ENCODE measurements at regions not wholly inside any gene's neighbourhood (a gene's known extent, or its start where the extent isn't known, plus 50 kb on each side); places are given as distances from the start of the nearest gene placed in this dataset.
"Not testable (repeated sequence)": the region's sequence is repeated elsewhere in the genome, so short reads cannot be mapped to it uniquely, and the experiment has no call there.

DNA sequence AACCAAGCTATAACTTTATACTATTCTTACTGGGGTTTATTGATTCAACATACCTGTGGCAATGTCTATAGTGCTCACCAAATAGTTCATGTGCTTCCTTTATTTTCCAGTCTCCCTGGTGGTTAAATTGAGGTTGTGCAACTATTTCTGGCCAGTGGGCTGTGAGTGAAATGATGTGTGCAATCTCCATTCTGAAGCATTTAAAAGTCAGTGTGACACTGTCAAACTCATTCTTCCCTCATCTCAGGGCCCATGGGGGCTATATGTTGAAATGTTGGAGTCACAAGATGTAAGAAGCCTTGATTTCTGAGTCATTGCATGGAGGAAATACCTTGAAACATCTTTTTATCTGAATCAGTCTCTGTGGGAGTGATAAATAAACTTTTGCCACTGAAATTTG is 414.3 kb upstream of the RPS6KA3 start:
- H3K9me2 ChIP-seq (ENCODE audit: insufficient read depth), result no peaks in the 10 kb centered on the region
- no peaks in the 10 kb centered on the region for H3K36me3 ChIP-seq (ENCODE audit: low read depth)
- DNase-seq, result no peak
- H3K4me2 ChIP-seq, result no peak overlapping the region
- CTCF ChIA-PET, result no interaction called here
- H3K79me2 ChIP-seq (ENCODE audit: low read depth), result no peaks in the 10 kb centered on the region
- no peak overlapping the region for H3K27ac ChIP-seq
- no peaks in the 10 kb centered on the region for H3K4me1 ChIP-seq (replicated peaks; ENCODE audit: insufficient read depth)
- POLR2A ChIA-PET (ENCODE audit: unreplicated experiment), result no interaction called here
- no peak overlapping the region for H2AFZ ChIP-seq
- no peaks in the 10 kb centered on the region for H4K20me1 ChIP-seq (ENCODE audit: insufficient read depth)
- no peaks in the 10 kb centered on the region for H3F3A ChIP-seq (ENCODE audit: insufficient read depth, low read depth)
- no peak overlapping the region for H3K4me3 ChIP-seq
- no TSS peak for BruUV-seq (replicated peaks)
- intact Hi-C loops (cut with micrococcal nuclease; ENCODE audit: unreplicated experiment), result no loop called here
- H3K27me3 ChIP-seq (ENCODE audit: insufficient read depth, low read depth), result no peaks in the 10 kb centered on the region
- TF ChIP-seq EZH2 (IDR thresholded peaks at IDR 0.05; ENCODE audit: low read depth), result no peak
- TF ChIP-seq, protein P1, sequence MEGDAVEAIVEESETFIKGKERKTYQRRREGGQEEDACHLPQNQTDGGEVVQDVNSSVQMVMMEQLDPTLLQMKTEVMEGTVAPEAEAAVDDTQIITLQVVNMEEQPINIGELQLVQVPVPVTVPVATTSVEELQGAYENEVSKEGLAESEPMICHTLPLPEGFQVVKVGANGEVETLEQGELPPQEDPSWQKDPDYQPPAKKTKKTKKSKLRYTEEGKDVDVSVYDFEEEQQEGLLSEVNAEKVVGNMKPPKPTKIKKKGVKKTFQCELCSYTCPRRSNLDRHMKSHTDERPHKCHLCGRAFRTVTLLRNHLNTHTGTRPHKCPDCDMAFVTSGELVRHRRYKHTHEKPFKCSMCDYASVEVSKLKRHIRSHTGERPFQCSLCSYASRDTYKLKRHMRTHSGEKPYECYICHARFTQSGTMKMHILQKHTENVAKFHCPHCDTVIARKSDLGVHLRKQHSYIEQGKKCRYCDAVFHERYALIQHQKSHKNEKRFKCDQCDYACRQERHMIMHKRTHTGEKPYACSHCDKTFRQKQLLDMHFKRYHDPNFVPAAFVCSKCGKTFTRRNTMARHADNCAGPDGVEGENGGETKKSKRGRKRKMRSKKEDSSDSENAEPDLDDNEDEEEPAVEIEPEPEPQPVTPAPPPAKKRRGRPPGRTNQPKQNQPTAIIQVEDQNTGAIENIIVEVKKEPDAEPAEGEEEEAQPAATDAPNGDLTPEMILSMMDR (conservative IDR thresholded peaks at IDR 0.05), result no peak
- H3K9me3 ChIP-seq (ENCODE audit: insufficient read depth, low read depth), result no peaks in the 10 kb centered on the region

GRCh38 chrX:20672476-20672875 is 405.8 kb upstream of the RPS6KA3 start:
- no peaks in the 10 kb centered on the region for H3F3A ChIP-seq (ENCODE audit: insufficient read depth, low read depth)
- DNase-seq, result no peak
- intact Hi-C loops (cut with micrococcal nuclease; ENCODE audit: unreplicated experiment), result no loop called here
- H3K4me2 ChIP-seq, result no peak overlapping the region
- TF ChIP-seq, protein P1 (conservative IDR thresholded peaks at IDR 0.05), result no peak
- TF ChIP-seq EZH2 (IDR thresholded peaks at IDR 0.05; ENCODE audit: low read depth), result no peak
- CTCF ChIA-PET, result no interaction called here
- H3K27me3 ChIP-seq (ENCODE audit: insufficient read depth, low read depth), result no peaks in the 10 kb centered on the region
- no peak overlapping the region for H3K27ac ChIP-seq
- no peaks in the 10 kb centered on the region for H3K4me1 ChIP-seq (replicated peaks; ENCODE audit: insufficient read depth)
- H4K20me1 ChIP-seq (ENCODE audit: insufficient read depth), result no peaks in the 10 kb centered on the region
- H2AFZ ChIP-seq, result no peak overlapping the region
- no peaks in the 10 kb centered on the region for H3K9me2 ChIP-seq (ENCODE audit: insufficient read depth)
- no peaks in the 10 kb centered on the region for H3K36me3 ChIP-seq (ENCODE audit: low read depth)
- BruUV-seq (replicated peaks), result no TSS peak
- no peak overlapping the region for H3K4me3 ChIP-seq
- POLR2A ChIA-PET (ENCODE audit: unreplicated experiment), result no interaction called here
- no peaks in the 10 kb centered on the region for H3K79me2 ChIP-seq (ENCODE audit: low read depth)
- H3K9me3 ChIP-seq (ENCODE audit: insufficient read depth, low read depth), result no peaks in the 10 kb centered on the region

- DNase-seq; H3F3A ChIP-seq (ENCODE audit: insufficient read depth, low read depth); BruUV-seq (replicated peaks); H3K9me3 ChIP-seq (ENCODE audit: insufficient read depth, low read depth); H3K4me3 ChIP-seq; H3K27me3 ChIP-seq (ENCODE audit: insufficient read depth, low read depth); H3K36me3 ChIP-seq (ENCODE audit: low read depth); H3K27ac ChIP-seq; CTCF ChIA-PET; H3K4me1 ChIP-seq (replicated peaks; ENCODE audit: insufficient read depth); POLR2A ChIA-PET (ENCODE audit: unreplicated experiment); H3K4me2 ChIP-seq; H4K20me1 ChIP-seq (ENCODE audit: insufficient read depth); H3K9me2 ChIP-seq (ENCODE audit: insufficient read depth); intact Hi-C loops (cut with micrococcal nuclease; ENCODE audit: unreplicated experiment); H2AFZ ChIP-seq; H3K79me2 ChIP-seq (ENCODE audit: low read depth): not testable (repeated sequence)
These were observed 405.0 kb upstream of the RPS6KA3 start for GRCh38 chrX:20671746-20672145.

DNA sequence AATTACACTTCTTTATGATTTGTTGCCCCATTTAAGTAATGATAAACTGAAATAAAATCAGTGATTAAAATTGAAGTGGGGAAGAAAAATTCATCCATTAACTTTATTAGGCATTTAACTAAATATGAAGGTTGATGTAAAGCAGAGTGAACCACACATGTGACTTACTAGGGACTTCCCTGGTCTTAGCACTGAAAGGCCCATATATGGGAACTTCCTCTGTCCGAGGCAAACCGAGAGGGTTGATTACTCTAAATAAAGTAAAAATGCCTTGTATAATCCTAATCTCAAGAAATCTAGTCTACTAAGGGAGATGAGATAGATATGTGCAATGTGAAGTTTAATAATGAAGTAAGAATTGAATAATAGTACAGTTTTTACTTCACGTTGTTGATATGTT is 403.9 kb upstream of the RPS6KA3 start:
- Histone ChIP-seq H4K20me1 (ENCODE audit: insufficient read depth) (no peaks in the 10 kb centered on the region), H3K4me2 (no peak overlapping the region), H3K27ac (no peak overlapping the region), H3K4me1 (replicated peaks; ENCODE audit: insufficient read depth) (no peaks in the 10 kb centered on the region), H3K36me3 (ENCODE audit: low read depth) (no peaks in the 10 kb centered on the region), H3K27me3 (ENCODE audit: insufficient read depth, low read depth) (no peaks in the 10 kb centered on the region), H3F3A (ENCODE audit: insufficient read depth, low read depth) (no peaks in the 10 kb centered on the region), H3K9me2 (ENCODE audit: insufficient read depth) (no peaks in the 10 kb centered on the region), H3K79me2 (ENCODE audit: low read depth) (no peaks in the 10 kb centered on the region), H3K4me3 (no peak overlapping the region), H2AFZ (no peak overlapping the region), H3K9me3 (ENCODE audit: insufficient read depth, low read depth) (no peaks in the 10 kb centered on the region)
- BruUV-seq (replicated peaks), result no TSS peak
- CTCF ChIA-PET, result no interaction called here
- POLR2A ChIA-PET (ENCODE audit: unreplicated experiment), result no interaction called here
- intact Hi-C loops (cut with micrococcal nuclease; ENCODE audit: unreplicated experiment), result no loop called here
- DNase-seq, result no peak
- TF ChIP-seq EZH2 (IDR thresholded peaks at IDR 0.05; ENCODE audit: low read depth), result no peak
- TF ChIP-seq, protein P1 (conservative IDR thresholded peaks at IDR 0.05), result no peak

Data from PC-9 (cell line).